Esophagus muscularis mucosa (tissue), 3 donors: ENCODE measurements at regions not wholly inside any gene's neighbourhood (a gene's known extent, or its start where the extent isn't known, plus 50 kb on each side); places are given as distances from the start of the nearest gene placed in this dataset.

Experiments used
- CTCF ChIP-seq, 3 experiments: fragments of 200-600 bp in 2 of 3; fragments of 450-650 bp in 1 of 3; sonication (generic) in 2 of 3; IDR thresholded peaks; one replicate each; pipeline ENCODE4 v1.5.1; 2017 to 2019; ENCODE audit warnings: antibody characterized with exemption in 3 of 3, mild to moderate bottlenecking in 2 of 3, moderate library complexity in 1 of 3
- POLR2A ChIP-seq: fragments of 450-650 bp; IDR thresholded peaks from one replicate; pipeline ENCODE4 v1.6.1; 2017; ENCODE audit warnings: antibody characterized with exemption, moderate library complexity, mild to moderate bottlenecking, low read depth
- POLR2AphosphoS5 ChIP-seq, 2 donors: sonication (generic); formaldehyde crosslinking; IDR thresholded peaks; one replicate each; pipeline ENCODE4 v1.6.1; 2017; ENCODE audit warnings: antibody characterized with exemption in 2 of 2

GRCh38 chr7:46229409-46229808 lies 308.3 kb upstream of the IGFBP3 start:
- TF ChIP-seq POLR2AphosphoS5 (IDR thresholded peaks at IDR 0.05) (no peak), POLR2A (no peak), CTCF (IDR thresholded peaks at IDR 0.05) (no peak)
